HepG2 (cell line): ENCODE measurements at regions not wholly inside any gene's neighbourhood (a gene's known extent, or its start where the extent isn't known, plus 50 kb on each side); places are given as distances from the start of the nearest gene placed in this dataset.

Experiments
- ATAC-seq: fragments of 200-7000 bp; cut with Tn5 transposase; 3 replicates; pipeline ENCODE4 v1.9.1; 2020; ENCODE audit warnings: mild to moderate bottlenecking, moderate library complexity
- BruUV-seq: library from RNA; stranded (reverse); fragments of 400-500 nt; replicated peaks from 2 replicates; lab custom pipeline; 2021; lab: Mats Ljungman, UMichigan
- CTCF ChIA-PET: fragments of 300-600 bp; formaldehyde crosslinking; extraction: SDS; loops from one replicate; lab custom pipeline; 2021; ENCODE audit warnings: low total read pairs, inconsistent platforms, low intra/inter-chr PET ratio; lab: Yijun Ruan, JAX
- POLR2A ChIA-PET: fragments of 350-600 bp; sonication (Branson Sonifier 250); formaldehyde crosslinking; loops from one replicate; lab custom pipeline; 2020; ENCODE audit warnings: antibody characterized with exemption, inconsistent platforms; lab: Yijun Ruan, JAX
- DNase-seq: peaks from one replicate; pipeline ENCODE4 v3.0.0-alpha.2; 2015; ENCODE audit warnings: low spot score
- FAIRE-seq: peaks from 3 replicates; lab custom pipeline; 2011; peaks lifted over from hg19 to GRCh38; lab: Jason Lieb, UNC
- H2AFZ ChIP-seq: one replicate; pipeline ENCODE4 v1.6.1; 2011; ENCODE audit warnings: low read length, inconsistent platforms
- H3K27ac ChIP-seq: fragments of 300-600 bp; 3 replicates; pipeline ENCODE4 v1.8.0; 2011; ENCODE audit warnings: mixed run types, mild to moderate bottlenecking, mixed read lengths, low read length, inconsistent platforms; ENCODE audit not compliant: insufficient read depth; ENCODE audit errors: extremely low read length
- H3K27me3 ChIP-seq, 2 experiments: fragments of 200-600 bp in 1 of 2; 2 replicates in 1 of 2; 3 replicates in 1 of 2; pipeline versions ENCODE4 v1.6.0 to v1.8.0; 2011; ENCODE audit warnings: low read length in 2 of 2, mild to moderate bottlenecking in 2 of 2, moderate library complexity in 2 of 2, inconsistent platforms in 1 of 2; ENCODE audit not compliant: insufficient read depth in 2 of 2, control insufficient read depth in 1 of 2
- H3K36me3 ChIP-seq, 2 experiments: fragments of 200-600 bp in 1 of 2; replicated peaks in 1 of 2; 2 replicates in 1 of 2; 3 replicates in 1 of 2; pipeline versions ENCODE4 v1.5.1 to v1.8.0; 2011; ENCODE audit warnings: low read length in 2 of 2, inconsistent platforms in 1 of 2; ENCODE audit not compliant: insufficient read depth in 2 of 2, control insufficient read depth in 1 of 2
- H3K4me1 ChIP-seq: 2 replicates; pipeline ENCODE4 v1.5.1; 2012; ENCODE audit warnings: low read length, inconsistent platforms; ENCODE audit not compliant: insufficient read depth
- H3K4me2 ChIP-seq: 2 replicates; pipeline ENCODE4 v1.6.0; 2011; ENCODE audit warnings: low read depth, low read length, inconsistent platforms
- H3K4me3 ChIP-seq, 3 experiments: fragments of 200-600 bp in 1 of 3; sonication (generic), shearing (Covaris generic) in 1 of 3; replicated peaks in 1 of 3; 2 replicates each; pipeline ENCODE4 v1.5.1; 2011 to 2016; ENCODE audit warnings: low read length in 3 of 3, inconsistent platforms in 2 of 3, low read depth in 2 of 3, mild to moderate bottlenecking in 2 of 3, control low read depth in 1 of 3, mixed read lengths in 1 of 3; ENCODE audit not compliant: insufficient read depth in 1 of 3
- H3K79me2 ChIP-seq: one replicate; pipeline ENCODE4 v1.6.1; 2011; ENCODE audit warnings: low read length, inconsistent platforms; ENCODE audit not compliant: insufficient read depth
- H3K9ac ChIP-seq: 2 replicates; pipeline ENCODE4 v1.6.0; 2011; ENCODE audit warnings: mild to moderate bottlenecking, low read depth, low read length, inconsistent platforms; ENCODE audit not compliant: insufficient read depth
- H3K9me3 ChIP-seq: 2 replicates; pipeline ENCODE4 v1.5.1; 2012; ENCODE audit warnings: mild to moderate bottlenecking, low read length
- H4K20me1 ChIP-seq: 2 replicates; pipeline ENCODE4 v1.6.0; 2011; ENCODE audit warnings: inconsistent platforms, mild to moderate bottlenecking, low read length, moderate library complexity; ENCODE audit not compliant: insufficient read depth
- HHEX ChIP-seq: IDR thresholded peaks from 2 replicates; pipeline ENCODE4 v1.6.1; 2016; ENCODE audit warnings: control low read depth
- HNRNPLL ChIP-seq: fragments of 200-400 bp; formaldehyde crosslinking; IDR thresholded peaks from 2 replicates; pipeline ENCODE4 v1.6.1; 2017; ENCODE audit warnings: mild to moderate bottlenecking, low read depth, low read length; ENCODE audit not compliant: poor library complexity, severe bottlenecking
- KDM5A ChIP-seq: fragments of 200-600 bp; sonication (generic); IDR thresholded peaks from 2 replicates; pipeline ENCODE4 v1.7.0; 2018; ENCODE audit warnings: antibody characterized with exemption, mild to moderate bottlenecking, low read length, borderline replicate concordance
- MAFF ChIP-seq: IDR thresholded peaks from 2 replicates; pipeline ENCODE4 v1.6.1; 2011; ENCODE audit warnings: low read depth, low read length, improper control_type of control experiment
- MAFK ChIP-seq, 2 experiments: IDR thresholded peaks in 1 of 2; conservative IDR thresholded peaks in 1 of 2; 2 replicates each; pipeline ENCODE4 v1.6.1; 2011; ENCODE audit warnings: improper control_type of control experiment in 2 of 2, low read length in 2 of 2
- MLLT10 ChIP-seq: sonication (generic); formaldehyde crosslinking; IDR thresholded peaks from 2 replicates; pipeline ENCODE4 v1.4.0; 2020; ENCODE audit warnings: missing genetic modification reagents
- SIN3A ChIP-seq: IDR thresholded peaks from 2 replicates; pipeline ENCODE4 v1.6.1; 2011; ENCODE audit warnings: low read depth, mild to moderate bottlenecking, control low read depth, low read length, borderline replicate concordance
- YEATS2 ChIP-seq: sonication (generic); formaldehyde crosslinking; IDR thresholded peaks from 2 replicates; pipeline ENCODE4 v1.4.0; 2020; ENCODE audit warnings: missing genetic modification reagents, borderline replicate concordance
- ZBTB43 ChIP-seq: sonication (generic); formaldehyde crosslinking; conservative IDR thresholded peaks from 2 replicates; pipeline ENCODE4 v1.4.0; 2020; ENCODE audit warnings: missing genetic modification reagents
- ZFP36L2 ChIP-seq: sonication (generic); formaldehyde crosslinking; IDR thresholded peaks from 2 replicates; pipeline ENCODE4 v1.4.0; 2020; ENCODE audit warnings: missing genetic modification reagents
- ZNF335 ChIP-seq: sonication (generic); formaldehyde crosslinking; IDR thresholded peaks from 2 replicates; pipeline ENCODE4 v1.4.0; 2020; ENCODE audit warnings: missing genetic modification reagents
- WGBS: methylation state at CpG from one replicate; pipeline ENCODE4 v1.1.6; 2017; ENCODE audit warnings: low lambda C conversion rate; 5-methylcytosine and 5-hydroxymethylcytosine counted together
- in situ Hi-C: cut with HindIII; loops from 2 replicates; pipeline ENCODE4 v1.10.0; 2017; ENCODE audit warnings: low pct_unique_long_range_greater_than_20kb; ENCODE audit not compliant: extremely low pct_ligation_motif_present
- intact Hi-C: fragments of 100-400 bp; cut with micrococcal nuclease; formaldehyde crosslinking; loops from one replicate; pipeline ENCODE4 v1.10.0; 2022; ENCODE audit not compliant: unreplicated experiment
- TF ChIP-seq, protein P1 (sequence below): sonication (generic); formaldehyde crosslinking; IDR thresholded peaks from 2 replicates; pipeline ENCODE4; 2020; ENCODE audit warnings: missing genetic modification reagents, mild to moderate bottlenecking, borderline replicate concordance
- TF ChIP-seq, protein P2 (sequence below), 2 experiments: sonication (generic) in 1 of 2; formaldehyde crosslinking in 1 of 2; IDR thresholded peaks; 2 replicates each; pipeline versions ENCODE4 v1.4.0 to v1.6.1; 2016 to 2020; ENCODE audit warnings: borderline replicate concordance in 1 of 2, low read depth in 1 of 2, mild to moderate bottlenecking in 1 of 2, missing genetic modification reagents in 1 of 2
- TF ChIP-seq, protein P3 (sequence below): sonication (generic); formaldehyde crosslinking; IDR thresholded peaks from 2 replicates; pipeline ENCODE4 v1.4.0; 2020; ENCODE audit warnings: missing genetic modification reagents

GRCh38 chr16:25627641-25628040 lies 64.1 kb upstream of the HS3ST4 start:
- CTCF ChIA-PET: no interaction called here
- Histone ChIP-seq H3K79me2 (no peaks in the 10 kb centered on the region), H3K4me1 (no peaks in the 10 kb centered on the region), H3K27ac (no peak overlapping the region), H3K4me3 (no peak overlapping the region), H3K9me3 (no peaks in the 10 kb centered on the region), H2AFZ (no peak overlapping the region), H3K36me3 (no peaks in the 10 kb centered on the region), H3K9ac (no peak overlapping the region), H4K20me1 (no peaks in the 10 kb centered on the region), H3K4me2 (no peak overlapping the region), H3K27me3 (no peaks in the 10 kb centered on the region)
- FAIRE-seq (no peak), ATAC-seq (no peak), DNase-seq (no peak)
- no TSS peak for BruUV-seq
- intact Hi-C loops: no loop called here
- 2% methylated on average over 3 of the region's 3 CpGs for WGBS
- TF ChIP-seq, protein P1, sequence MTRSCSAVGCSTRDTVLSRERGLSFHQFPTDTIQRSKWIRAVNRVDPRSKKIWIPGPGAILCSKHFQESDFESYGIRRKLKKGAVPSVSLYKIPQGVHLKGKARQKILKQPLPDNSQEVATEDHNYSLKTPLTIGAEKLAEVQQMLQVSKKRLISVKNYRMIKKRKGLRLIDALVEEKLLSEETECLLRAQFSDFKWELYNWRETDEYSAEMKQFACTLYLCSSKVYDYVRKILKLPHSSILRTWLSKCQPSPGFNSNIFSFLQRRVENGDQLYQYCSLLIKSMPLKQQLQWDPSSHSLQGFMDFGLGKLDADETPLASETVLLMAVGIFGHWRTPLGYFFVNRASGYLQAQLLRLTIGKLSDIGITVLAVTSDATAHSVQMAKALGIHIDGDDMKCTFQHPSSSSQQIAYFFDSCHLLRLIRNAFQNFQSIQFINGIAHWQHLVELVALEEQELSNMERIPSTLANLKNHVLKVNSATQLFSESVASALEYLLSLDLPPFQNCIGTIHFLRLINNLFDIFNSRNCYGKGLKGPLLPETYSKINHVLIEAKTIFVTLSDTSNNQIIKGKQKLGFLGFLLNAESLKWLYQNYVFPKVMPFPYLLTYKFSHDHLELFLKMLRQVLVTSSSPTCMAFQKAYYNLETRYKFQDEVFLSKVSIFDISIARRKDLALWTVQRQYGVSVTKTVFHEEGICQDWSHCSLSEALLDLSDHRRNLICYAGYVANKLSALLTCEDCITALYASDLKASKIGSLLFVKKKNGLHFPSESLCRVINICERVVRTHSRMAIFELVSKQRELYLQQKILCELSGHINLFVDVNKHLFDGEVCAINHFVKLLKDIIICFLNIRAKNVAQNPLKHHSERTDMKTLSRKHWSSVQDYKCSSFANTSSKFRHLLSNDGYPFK (CRISPR knock-in tag): no peak
- TF ChIP-seq SIN3A (no peak), ZFP36L2 (no peak), MAFK (conservative IDR thresholded peaks at IDR 0.05 in 1 of 2, IDR thresholded peaks at IDR 0.05 in 1 of 2; ENCODE audit: low read length in 2 of 2) (peak; percentile 87 to 94), HHEX (CRISPR knock-in tag) (no peak), KDM5A (no peak), ZBTB43 (CRISPR knock-in tag) (no peak), ZNF335 (no peak), HNRNPLL (no peak), YEATS2 (CRISPR knock-in tag) (no peak), MLLT10 (CRISPR knock-in tag) (no peak), MAFF (peak; percentile 87)
- TF ChIP-seq, protein P2, sequence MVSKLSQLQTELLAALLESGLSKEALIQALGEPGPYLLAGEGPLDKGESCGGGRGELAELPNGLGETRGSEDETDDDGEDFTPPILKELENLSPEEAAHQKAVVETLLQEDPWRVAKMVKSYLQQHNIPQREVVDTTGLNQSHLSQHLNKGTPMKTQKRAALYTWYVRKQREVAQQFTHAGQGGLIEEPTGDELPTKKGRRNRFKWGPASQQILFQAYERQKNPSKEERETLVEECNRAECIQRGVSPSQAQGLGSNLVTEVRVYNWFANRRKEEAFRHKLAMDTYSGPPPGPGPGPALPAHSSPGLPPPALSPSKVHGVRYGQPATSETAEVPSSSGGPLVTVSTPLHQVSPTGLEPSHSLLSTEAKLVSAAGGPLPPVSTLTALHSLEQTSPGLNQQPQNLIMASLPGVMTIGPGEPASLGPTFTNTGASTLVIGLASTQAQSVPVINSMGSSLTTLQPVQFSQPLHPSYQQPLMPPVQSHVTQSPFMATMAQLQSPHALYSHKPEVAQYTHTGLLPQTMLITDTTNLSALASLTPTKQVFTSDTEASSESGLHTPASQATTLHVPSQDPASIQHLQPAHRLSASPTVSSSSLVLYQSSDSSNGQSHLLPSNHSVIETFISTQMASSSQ (IDR thresholded peaks at IDR 0.05; ENCODE audit: low read depth): no peak
- TF ChIP-seq, protein P2 (CRISPR knock-in tag; IDR thresholded peaks at IDR 0.05; ENCODE audit: borderline replicate concordance): no peak
- TF ChIP-seq, protein P3, sequence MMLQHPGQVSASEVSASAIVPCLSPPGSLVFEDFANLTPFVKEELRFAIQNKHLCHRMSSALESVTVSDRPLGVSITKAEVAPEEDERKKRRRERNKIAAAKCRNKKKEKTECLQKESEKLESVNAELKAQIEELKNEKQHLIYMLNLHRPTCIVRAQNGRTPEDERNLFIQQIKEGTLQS: no peak
- POLR2A ChIA-PET: no interaction called here
- in situ Hi-C loops: no loop called here
